ENCODE measurements at regions not wholly inside any gene's neighbourhood (a gene's known extent, or its start where the extent isn't known, plus 50 kb on each side); places are given as distances from the start of the nearest gene placed in this dataset.

DNA sequence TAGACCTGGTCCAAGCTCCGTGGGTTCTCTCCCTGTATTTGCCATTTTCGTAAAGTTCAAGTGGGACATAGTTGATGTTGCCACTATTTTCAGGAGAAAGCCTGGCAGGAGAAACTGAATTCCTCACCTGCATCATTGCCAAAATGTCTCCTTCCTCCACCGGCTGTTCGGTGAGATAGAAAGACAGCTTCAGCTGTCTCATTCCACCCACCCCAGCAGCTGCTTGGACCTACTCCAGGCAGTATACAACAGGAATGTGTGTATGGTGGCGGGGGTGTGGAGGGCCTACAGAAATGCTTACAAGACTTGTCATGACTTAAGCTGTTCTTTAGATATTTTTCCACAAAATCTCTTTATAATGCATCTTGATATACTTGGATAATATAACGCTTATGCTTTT lies 132.7 kb upstream of the RAP2B start:
- TF ChIP-seq, protein P1, sequence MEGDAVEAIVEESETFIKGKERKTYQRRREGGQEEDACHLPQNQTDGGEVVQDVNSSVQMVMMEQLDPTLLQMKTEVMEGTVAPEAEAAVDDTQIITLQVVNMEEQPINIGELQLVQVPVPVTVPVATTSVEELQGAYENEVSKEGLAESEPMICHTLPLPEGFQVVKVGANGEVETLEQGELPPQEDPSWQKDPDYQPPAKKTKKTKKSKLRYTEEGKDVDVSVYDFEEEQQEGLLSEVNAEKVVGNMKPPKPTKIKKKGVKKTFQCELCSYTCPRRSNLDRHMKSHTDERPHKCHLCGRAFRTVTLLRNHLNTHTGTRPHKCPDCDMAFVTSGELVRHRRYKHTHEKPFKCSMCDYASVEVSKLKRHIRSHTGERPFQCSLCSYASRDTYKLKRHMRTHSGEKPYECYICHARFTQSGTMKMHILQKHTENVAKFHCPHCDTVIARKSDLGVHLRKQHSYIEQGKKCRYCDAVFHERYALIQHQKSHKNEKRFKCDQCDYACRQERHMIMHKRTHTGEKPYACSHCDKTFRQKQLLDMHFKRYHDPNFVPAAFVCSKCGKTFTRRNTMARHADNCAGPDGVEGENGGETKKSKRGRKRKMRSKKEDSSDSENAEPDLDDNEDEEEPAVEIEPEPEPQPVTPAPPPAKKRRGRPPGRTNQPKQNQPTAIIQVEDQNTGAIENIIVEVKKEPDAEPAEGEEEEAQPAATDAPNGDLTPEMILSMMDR (IDR thresholded peaks at IDR 0.05): no peak
- Histone ChIP-seq H3K27ac (no peak overlapping the region), H3K4me1 (no peaks in the 10 kb centered on the region), H3K27me3 (no peaks in the 10 kb centered on the region), H3K4me3 (no peak overlapping the region), H3K36me3 (no peaks in the 10 kb centered on the region), H3K9me3 (no peaks in the 10 kb centered on the region)
- intact Hi-C loops (cut with DNase I): no loop called here
- no peak for ATAC-seq
- no peak for DNase-seq

DNA sequence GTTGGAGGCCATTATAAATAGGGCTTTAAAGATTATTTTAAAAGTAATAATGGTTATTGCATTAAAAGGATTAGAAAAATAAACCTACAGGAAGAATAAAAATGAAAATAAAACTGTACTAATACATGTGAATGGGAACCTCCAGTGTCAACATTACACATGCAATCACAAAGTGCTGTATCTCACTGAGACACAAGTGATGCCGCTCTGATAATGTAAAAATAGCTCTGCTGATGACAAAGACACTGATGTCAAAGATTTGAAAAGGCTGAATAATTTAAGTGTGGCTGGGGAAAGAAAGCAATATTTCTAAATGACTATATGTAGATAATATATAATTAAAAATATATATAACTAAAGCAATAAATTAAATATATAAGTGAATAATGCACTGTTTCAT lies 129.1 kb upstream of the RAP2B start:
- Histone ChIP-seq H3K36me3 (no peaks in the 10 kb centered on the region), H3K4me3 (no peak overlapping the region), H3K27ac (no peak overlapping the region), H3K27me3 (no peaks in the 10 kb centered on the region), H3K4me1 (no peaks in the 10 kb centered on the region), H3K9me3 (no peaks in the 10 kb centered on the region)
- TF ChIP-seq, protein P1 (IDR thresholded peaks at IDR 0.05): no peak
- ATAC-seq (no peak), DNase-seq (no peak)
- intact Hi-C loops (cut with DNase I): no loop called here

DNA sequence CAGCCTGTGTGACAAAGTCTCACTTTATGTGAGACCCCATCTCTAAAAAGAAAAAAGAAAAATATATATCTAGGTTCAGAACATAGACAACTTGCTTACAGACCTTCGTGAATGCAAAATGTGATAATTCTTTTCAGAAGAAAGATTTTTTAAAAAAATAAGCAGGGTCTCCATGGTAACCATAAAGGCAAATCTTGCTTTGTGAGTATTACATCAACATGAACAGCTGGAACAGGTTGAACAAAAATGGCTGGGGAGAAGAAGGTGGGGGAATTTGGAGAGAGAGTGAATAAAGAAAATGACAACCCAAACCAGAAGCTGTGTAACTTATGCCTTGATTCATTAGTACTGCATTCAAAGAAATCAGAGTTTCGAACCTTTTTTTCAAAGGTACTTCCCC lies 125.2 kb upstream of the RAP2B start:
- Histone ChIP-seq H3K4me3 (no peak overlapping the region), H3K9me3 (no peaks in the 10 kb centered on the region), H3K4me1 (no peaks in the 10 kb centered on the region), H3K36me3 (no peaks in the 10 kb centered on the region), H3K27me3 (no peaks in the 10 kb centered on the region), H3K27ac (no peak overlapping the region)
- TF ChIP-seq, protein P1 (IDR thresholded peaks at IDR 0.05): no peak
- intact Hi-C loops (cut with DNase I): no loop called here
- DNase-seq (no peak), ATAC-seq (no peak)

DNA sequence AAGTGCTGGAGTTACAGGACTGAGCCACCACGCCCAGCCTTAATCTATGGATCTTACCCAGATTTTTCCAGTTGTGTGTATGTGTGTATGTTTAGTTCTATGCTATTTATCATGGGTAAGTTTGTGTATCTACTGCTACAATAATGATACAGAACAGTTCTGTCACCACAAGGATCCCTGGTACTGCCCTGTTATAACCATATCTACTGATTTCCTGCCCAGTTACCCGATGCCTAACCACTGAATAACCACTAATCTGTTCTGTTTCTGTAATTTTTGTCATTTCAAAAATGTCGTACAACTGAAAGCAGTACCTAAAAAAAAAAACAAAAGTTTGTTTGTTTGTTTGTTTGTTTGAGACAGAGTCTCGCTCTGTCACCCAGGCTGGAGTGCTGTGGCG lies 123.7 kb upstream of the RAP2B start:
- no peak overlapping the region for H3K27ac ChIP-seq
- no peaks in the 10 kb centered on the region for H3K27me3 ChIP-seq
- intact Hi-C loops (cut with DNase I): no loop called here
- DNase-seq (no peak), ATAC-seq (no peak)
- H3K9me3 ChIP-seq: no peaks in the 10 kb centered on the region
- TF ChIP-seq, protein P1 (IDR thresholded peaks at IDR 0.05): no peak
- H3K36me3 ChIP-seq: no peaks in the 10 kb centered on the region
- H3K4me3 ChIP-seq: no peak overlapping the region
- H3K4me1 ChIP-seq: no peaks in the 10 kb centered on the region

DNA sequence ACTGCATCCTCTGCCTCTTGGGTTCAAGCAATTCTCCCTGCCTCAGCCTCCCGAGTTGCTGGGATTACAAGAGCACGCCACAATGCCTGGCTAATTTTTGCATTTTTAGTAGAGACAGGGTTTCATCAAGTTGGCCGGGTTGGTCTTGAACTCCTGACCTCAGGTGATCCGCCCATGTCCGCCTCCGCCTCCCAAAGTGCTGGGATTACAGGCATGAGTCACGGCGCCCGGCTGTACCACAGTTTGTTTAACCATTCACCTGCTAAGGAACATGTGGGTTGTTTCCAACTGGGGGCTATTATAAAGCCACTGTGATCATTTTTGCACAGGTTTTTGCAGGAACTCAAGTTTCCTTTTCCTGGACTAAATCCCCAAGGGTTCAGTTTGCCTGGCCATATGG lies 123.2 kb upstream of the RAP2B start:
- Histone ChIP-seq H3K36me3 (no peaks in the 10 kb centered on the region), H3K9me3 (no peaks in the 10 kb centered on the region), H3K4me3 (no peak overlapping the region), H3K4me1 (no peaks in the 10 kb centered on the region), H3K27me3 (no peaks in the 10 kb centered on the region), H3K27ac (no peak overlapping the region)
- DNase-seq (no peak), ATAC-seq (no peak)
- TF ChIP-seq, protein P1 (IDR thresholded peaks at IDR 0.05): no peak
- intact Hi-C loops (cut with DNase I): no loop called here

DNA sequence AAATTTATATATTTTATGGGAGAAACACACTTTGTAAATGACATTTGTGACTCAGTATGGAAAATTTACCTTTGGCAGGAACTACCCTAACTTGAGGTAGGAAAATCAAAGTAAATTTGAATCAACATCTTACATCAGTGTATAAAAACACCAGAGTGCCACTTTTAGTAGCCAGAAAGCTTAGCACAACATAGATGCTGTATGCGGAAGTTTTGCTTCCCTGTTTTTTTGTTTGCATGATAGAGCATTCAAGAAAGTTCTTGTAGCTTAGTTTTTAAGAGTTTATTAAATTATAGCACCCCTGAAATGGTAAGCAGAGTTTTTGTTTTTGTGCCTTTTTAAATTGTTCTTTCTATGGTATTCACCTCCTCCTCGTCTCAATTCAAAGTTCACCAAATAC lies 120.8 kb upstream of the RAP2B start:
- intact Hi-C loops (cut with DNase I): no loop called here
- H3K27me3 ChIP-seq: no peaks in the 10 kb centered on the region

More for the DNA sequence above, 120.8 kb upstream of the RAP2B start:
- Histone ChIP-seq H3K9me3 (no peaks in the 10 kb centered on the region), H3K4me1 (no peaks in the 10 kb centered on the region), H3K27ac (no peak overlapping the region), H3K4me3 (no peak overlapping the region), H3K36me3 (no peaks in the 10 kb centered on the region)
- TF ChIP-seq, protein P1 (IDR thresholded peaks at IDR 0.05): no peak
- no peak for DNase-seq
- no peak for ATAC-seq

Measured in upper lobe of right lung (tissue), 1 donor.